ENCODE measurements at regions not wholly inside any gene's neighbourhood (a gene's known extent, or its start where the extent isn't known, plus 50 kb on each side); places are given as distances from the start of the nearest gene placed in this dataset.

DNA sequence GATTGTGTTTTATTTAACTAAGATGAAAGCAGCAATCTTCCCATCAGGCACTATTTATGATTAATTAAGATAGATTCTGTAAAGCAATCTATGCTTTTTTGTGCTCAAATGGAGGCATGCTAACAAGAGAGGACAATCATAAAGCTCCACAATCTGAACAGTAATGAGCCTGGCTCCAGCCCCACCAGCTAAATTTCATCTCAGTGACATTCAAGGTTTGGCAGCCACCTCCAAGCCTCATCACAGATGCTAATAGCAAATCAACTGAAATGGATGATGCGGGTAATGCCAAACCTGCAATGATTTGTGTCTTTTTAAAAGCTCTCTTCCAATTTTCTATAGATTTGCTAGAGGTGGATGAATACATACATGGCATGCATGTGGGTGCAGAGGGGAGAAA is 456.6 kb downstream of the TDRD15 start:
- DNase-seq (ENCODE audit: low read depth, low spot score): no peak
- H3K9me3 ChIP-seq (ENCODE audit: control insufficient read depth in 1 of 2, insufficient read depth in 1 of 2, low read depth in 1 of 2, low read length in 2 of 2): peaks cover 0 to 19% of the 10 kb centered on the region in 2 experiments; a peak in 2 of 4 replicates
- no peaks in the 10 kb centered on the region for H3K36me3 ChIP-seq (ENCODE audit: control insufficient read depth in 1 of 2, insufficient read depth in 2 of 2, low read length in 2 of 2)
- no TSS peak for BruUV-seq (replicated peaks)
- H4K20me1 ChIP-seq (ENCODE audit: insufficient read depth): no peaks in the 10 kb centered on the region
- ChIA-PET POLR2A (no interaction called here), CTCF (no interaction called here), RAD21 (ENCODE audit: low non-redundant PET in 1 of 2, low total read pairs in 2 of 2, uncharacterized antibody in 2 of 2, unreplicated experiment in 2 of 2) (no interaction called here)
- no peak overlapping the region for H2AFZ ChIP-seq (ENCODE audit: low read depth, low read length, poor library complexity, severe bottlenecking)
- no peak overlapping the region for H3K4me2 ChIP-seq (ENCODE audit: low read length)
- H3K4me1 ChIP-seq (ENCODE audit: control insufficient read depth in 1 of 2, insufficient read depth in 2 of 2, low read length in 2 of 2): no peaks in the 10 kb centered on the region
- no peaks in the 10 kb centered on the region for H3K27me3 ChIP-seq (ENCODE audit: insufficient read depth, low read length)
- no peak overlapping the region for H3K27ac ChIP-seq (ENCODE audit: low read depth, low read length)
- H3K79me2 ChIP-seq (ENCODE audit: insufficient read depth, low read length): no peaks in the 10 kb centered on the region
- H3K9me2 ChIP-seq (ENCODE audit: insufficient read depth): no peaks in the 10 kb centered on the region
- intact Hi-C loops (cut with micrococcal nuclease): no loop called here
- no peak for ATAC-seq
- no peak overlapping the region for H3K9ac ChIP-seq (ENCODE audit: low read length)
- TF ChIP-seq YY1 (IDR thresholded peaks at IDR 0.05; ENCODE audit: extremely low read depth, insufficient replicate concordance, low read depth, low read length): no peak
- TF ChIP-seq, protein P1, sequence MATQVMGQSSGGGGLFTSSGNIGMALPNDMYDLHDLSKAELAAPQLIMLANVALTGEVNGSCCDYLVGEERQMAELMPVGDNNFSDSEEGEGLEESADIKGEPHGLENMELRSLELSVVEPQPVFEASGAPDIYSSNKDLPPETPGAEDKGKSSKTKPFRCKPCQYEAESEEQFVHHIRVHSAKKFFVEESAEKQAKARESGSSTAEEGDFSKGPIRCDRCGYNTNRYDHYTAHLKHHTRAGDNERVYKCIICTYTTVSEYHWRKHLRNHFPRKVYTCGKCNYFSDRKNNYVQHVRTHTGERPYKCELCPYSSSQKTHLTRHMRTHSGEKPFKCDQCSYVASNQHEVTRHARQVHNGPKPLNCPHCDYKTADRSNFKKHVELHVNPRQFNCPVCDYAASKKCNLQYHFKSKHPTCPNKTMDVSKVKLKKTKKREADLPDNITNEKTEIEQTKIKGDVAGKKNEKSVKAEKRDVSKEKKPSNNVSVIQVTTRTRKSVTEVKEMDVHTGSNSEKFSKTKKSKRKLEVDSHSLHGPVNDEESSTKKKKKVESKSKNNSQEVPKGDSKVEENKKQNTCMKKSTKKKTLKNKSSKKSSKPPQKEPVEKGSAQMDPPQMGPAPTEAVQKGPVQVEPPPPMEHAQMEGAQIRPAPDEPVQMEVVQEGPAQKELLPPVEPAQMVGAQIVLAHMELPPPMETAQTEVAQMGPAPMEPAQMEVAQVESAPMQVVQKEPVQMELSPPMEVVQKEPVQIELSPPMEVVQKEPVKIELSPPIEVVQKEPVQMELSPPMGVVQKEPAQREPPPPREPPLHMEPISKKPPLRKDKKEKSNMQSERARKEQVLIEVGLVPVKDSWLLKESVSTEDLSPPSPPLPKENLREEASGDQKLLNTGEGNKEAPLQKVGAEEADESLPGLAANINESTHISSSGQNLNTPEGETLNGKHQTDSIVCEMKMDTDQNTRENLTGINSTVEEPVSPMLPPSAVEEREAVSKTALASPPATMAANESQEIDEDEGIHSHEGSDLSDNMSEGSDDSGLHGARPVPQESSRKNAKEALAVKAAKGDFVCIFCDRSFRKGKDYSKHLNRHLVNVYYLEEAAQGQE (IDR thresholded peaks at IDR 0.05; ENCODE audit: low read depth): no peak
- TF ChIP-seq, protein P2, sequence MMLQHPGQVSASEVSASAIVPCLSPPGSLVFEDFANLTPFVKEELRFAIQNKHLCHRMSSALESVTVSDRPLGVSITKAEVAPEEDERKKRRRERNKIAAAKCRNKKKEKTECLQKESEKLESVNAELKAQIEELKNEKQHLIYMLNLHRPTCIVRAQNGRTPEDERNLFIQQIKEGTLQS (IDR thresholded peaks at IDR 0.05): no peak
- no peak for TF ChIP-seq EZH2phosphoT487 (IDR thresholded peaks at IDR 0.05; ENCODE audit: borderline replicate concordance)
- no peak for TF ChIP-seq SIN3A (IDR thresholded peaks at IDR 0.05; ENCODE audit: low read depth)
- no peak for TF ChIP-seq POLR2AphosphoS5 (IDR thresholded peaks at IDR 0.05; ENCODE audit: low read depth, low read length)
- TF ChIP-seq ELF1 (IDR thresholded peaks at IDR 0.05; ENCODE audit: borderline replicate concordance, low read depth): no peak
- TF ChIP-seq, protein P3, sequence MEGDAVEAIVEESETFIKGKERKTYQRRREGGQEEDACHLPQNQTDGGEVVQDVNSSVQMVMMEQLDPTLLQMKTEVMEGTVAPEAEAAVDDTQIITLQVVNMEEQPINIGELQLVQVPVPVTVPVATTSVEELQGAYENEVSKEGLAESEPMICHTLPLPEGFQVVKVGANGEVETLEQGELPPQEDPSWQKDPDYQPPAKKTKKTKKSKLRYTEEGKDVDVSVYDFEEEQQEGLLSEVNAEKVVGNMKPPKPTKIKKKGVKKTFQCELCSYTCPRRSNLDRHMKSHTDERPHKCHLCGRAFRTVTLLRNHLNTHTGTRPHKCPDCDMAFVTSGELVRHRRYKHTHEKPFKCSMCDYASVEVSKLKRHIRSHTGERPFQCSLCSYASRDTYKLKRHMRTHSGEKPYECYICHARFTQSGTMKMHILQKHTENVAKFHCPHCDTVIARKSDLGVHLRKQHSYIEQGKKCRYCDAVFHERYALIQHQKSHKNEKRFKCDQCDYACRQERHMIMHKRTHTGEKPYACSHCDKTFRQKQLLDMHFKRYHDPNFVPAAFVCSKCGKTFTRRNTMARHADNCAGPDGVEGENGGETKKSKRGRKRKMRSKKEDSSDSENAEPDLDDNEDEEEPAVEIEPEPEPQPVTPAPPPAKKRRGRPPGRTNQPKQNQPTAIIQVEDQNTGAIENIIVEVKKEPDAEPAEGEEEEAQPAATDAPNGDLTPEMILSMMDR (IDR thresholded peaks at IDR 0.05 in 2 of 3, conservative IDR thresholded peaks at IDR 0.05 in 1 of 3; ENCODE audit: borderline replicate concordance in 1 of 3, insufficient read depth in 1 of 3, low read depth in 2 of 3, low read length in 2 of 3): no peak
- H3K4me3 ChIP-seq (replicated peaks in 1 of 2; ENCODE audit: low read depth in 1 of 2, low read length in 2 of 2): no peak overlapping the region
